A549 (cell line): ENCODE measurements at regions not wholly inside any gene's neighbourhood (a gene's known extent, or its start where the extent isn't known, plus 50 kb on each side); places are given as distances from the start of the nearest gene placed in this dataset.

Source experiments
- ATAC-seq, 2 experiments: fragments of 200-7000 bp in 1 of 2; fragments of >200 bp in 1 of 2; cut with Nextera tagmentation in 1 of 2; cut with Tn5 transposase in 1 of 2; 3 replicates each; pipeline versions ENCODE4 v1.8.0 to v1.9.1; 2018 to 2020; ENCODE audit warnings: mild to moderate bottlenecking in 1 of 2, moderate library complexity in 1 of 2
- CTCF ChIA-PET: fragments of 300-600 bp; sonication (Branson Sonifier 250); formaldehyde crosslinking; extraction: SDS; loops from one replicate; lab custom pipeline; 2021; ENCODE audit warnings: antibody characterized with exemption, inconsistent platforms; lab: Yijun Ruan, JAX
- POLR2A ChIA-PET: fragments of 350-600 bp; formaldehyde crosslinking; extraction: SDS; loops from one replicate; lab custom pipeline; 2021; ENCODE audit warnings: antibody characterized with exemption, inconsistent platforms; lab: Yijun Ruan, JAX
- DNase-seq, 2 experiments: peaks; one replicate each; pipeline versions ENCODE4 v3.0.0 to v3.0.0-alpha.2; 2011 to 2016; ENCODE audit warnings: low read depth in 1 of 2, low spot score in 1 of 2
- FAIRE-seq: peaks from 2 replicates; lab custom pipeline; 2011; peaks lifted over from hg19 to GRCh38; lab: Jason Lieb, UNC
- H3K27ac ChIP-seq, 2 experiments: fragments of >200 bp; sonication (Bioruptor Twin); formaldehyde crosslinking; 3 replicates each; pipeline ENCODE4 v1.5.1; 2016 to 2017
- H3K4me1 ChIP-seq: fragments of >200 bp; sonication (Bioruptor Twin); formaldehyde crosslinking; 3 replicates; pipeline ENCODE4 v1.6.1; 2016
- H3K4me2 ChIP-seq: fragments of >200 bp; sonication (Bioruptor Twin); formaldehyde crosslinking; 3 replicates; pipeline ENCODE4 v1.6.1; 2016
- H3K4me3 ChIP-seq: fragments of >200 bp; sonication (Bioruptor Twin); formaldehyde crosslinking; 3 replicates; pipeline ENCODE4 v1.5.1; 2016
- H3K9me3 ChIP-seq: fragments of >200 bp; sonication (Bioruptor Twin); formaldehyde crosslinking; 3 replicates; pipeline ENCODE4 v1.6.1; 2016
- BCL3 ChIP-seq: fragments of >200 bp; sonication (Bioruptor Twin); formaldehyde crosslinking; IDR thresholded peaks from 3 replicates; pipeline ENCODE4 v1.6.1; 2016
- CBX2 ChIP-seq: fragments of 200-600 bp; sonication (generic); IDR thresholded peaks from 2 replicates; pipeline ENCODE4 v1.6.1; 2016; ENCODE audit warnings: low read depth, mild to moderate bottlenecking, borderline replicate concordance
- CBX8 ChIP-seq: fragments of 200-600 bp; sonication (generic); IDR thresholded peaks from 2 replicates; pipeline ENCODE4 v1.6.1; 2016
- EHF ChIP-seq: fragments of 250-450 bp; sonication (Bioruptor Pico); IDR thresholded peaks from 2 replicates; pipeline ENCODE4 v1.5.0; 2020; ENCODE audit warnings: mild to moderate bottlenecking
- ELK1 ChIP-seq: fragments of 150-350 bp; IDR thresholded peaks from 2 replicates; pipeline ENCODE4 v1.6.1; 2014; ENCODE audit warnings: low read depth, mild to moderate bottlenecking, low read length
- EP300 ChIP-seq, 2 experiments: fragments of >200 bp; sonication (Bioruptor Twin); formaldehyde crosslinking; IDR thresholded peaks; 2 replicates in 1 of 2; 3 replicates in 1 of 2; pipeline ENCODE4 v1.6.1; 2016 to 2017
- HDAC2 ChIP-seq: fragments of 200-600 bp; sonication (generic); IDR thresholded peaks from 2 replicates; pipeline ENCODE4 v1.6.1; 2016
- JUN ChIP-seq, 2 experiments: fragments of >200 bp; sonication (Bioruptor Twin); formaldehyde crosslinking; IDR thresholded peaks; 2 replicates in 1 of 2; 3 replicates in 1 of 2; pipeline ENCODE4 v1.6.1; 2016 to 2017
- KDM5A ChIP-seq: fragments of 200-600 bp; sonication (generic); IDR thresholded peaks from 2 replicates; pipeline ENCODE4 v1.6.1; 2016; ENCODE audit warnings: antibody characterized with exemption, mild to moderate bottlenecking
- MAFK ChIP-seq: fragments of 450-650 bp; IDR thresholded peaks from 2 replicates; pipeline ENCODE4 v1.6.1; 2014; ENCODE audit not compliant: partially characterized antibody
- MAX ChIP-seq: IDR thresholded peaks from 2 replicates; pipeline ENCODE4 v1.6.1; 2012
- MYC ChIP-seq: IDR thresholded peaks from 2 replicates; pipeline ENCODE4 v1.6.1; 2012; ENCODE audit warnings: mild to moderate bottlenecking, inconsistent platforms, low read length, improper control_type of control experiment, borderline replicate concordance
- NFE2L2 ChIP-seq: fragments of 150-350 bp; conservative IDR thresholded peaks from 2 replicates; pipeline ENCODE4 v1.6.1; 2014; ENCODE audit warnings: low read length
- NR3C1 ChIP-seq: fragments of >200 bp; sonication (Bioruptor Twin); formaldehyde crosslinking; IDR thresholded peaks from 3 replicates; pipeline ENCODE4 v1.6.1; 2017
- PBX3 ChIP-seq: IDR thresholded peaks from 2 replicates; pipeline ENCODE4 v1.6.1; 2012
- POLR2AphosphoS2 ChIP-seq: conservative IDR thresholded peaks from 2 replicates; pipeline ENCODE4 v1.6.1; 2012; ENCODE audit warnings: low read length, improper control_type of control experiment, inconsistent platforms
- RAD21 ChIP-seq, 2 experiments: fragments of >200 bp in 1 of 2; sonication (Bioruptor Twin) in 1 of 2; formaldehyde crosslinking in 1 of 2; IDR thresholded peaks in 1 of 2; conservative IDR thresholded peaks in 1 of 2; 2 replicates in 1 of 2; 3 replicates in 1 of 2; pipeline ENCODE4 v1.6.1; 2012 to 2018; ENCODE audit warnings: inconsistent platforms in 1 of 2
- REST ChIP-seq: fragments of 200-600 bp; sonication (generic); IDR thresholded peaks from 2 replicates; pipeline ENCODE4 v1.6.1; 2016; ENCODE audit warnings: antibody characterized with exemption, mild to moderate bottlenecking, moderate library complexity
- ZC3H11A ChIP-seq: fragments of 450-650 bp; IDR thresholded peaks from 2 replicates; pipeline ENCODE4 v1.6.1; 2014; ENCODE audit warnings: antibody characterized with exemption, mild to moderate bottlenecking
- ZNF302 ChIP-seq: fragments of 250-450 bp; sonication (Bioruptor Pico); IDR thresholded peaks from 2 replicates; pipeline ENCODE4 v1.9.0; 2021; ENCODE audit warnings: inconsistent platforms, mild to moderate bottlenecking, moderate library complexity
- WGBS: methylation state at CpG from one replicate; pipeline ENCODE4 v1.1.6; 2017; ENCODE audit errors: missing lambda C conversion rate; 5-methylcytosine and 5-hydroxymethylcytosine counted together
- TF ChIP-seq, protein P1 (sequence below): fragments of 250-450 bp; sonication (Bioruptor Pico); IDR thresholded peaks from 2 replicates; pipeline ENCODE4 v1.5.0; 2021; ENCODE audit warnings: mild to moderate bottlenecking, moderate library complexity, borderline replicate concordance

- POLR2A ChIA-PET: no interaction called here
- Histone ChIP-seq H3K27ac (no peak overlapping the region), H3K4me2 (no peak overlapping the region)
- CTCF ChIA-PET: no interaction called here
- no peak for TF ChIP-seq RAD21 (conservative IDR thresholded peaks at IDR 0.05 in 1 of 2, IDR thresholded peaks at IDR 0.05 in 1 of 2)
- TF ChIP-seq, protein P1, sequence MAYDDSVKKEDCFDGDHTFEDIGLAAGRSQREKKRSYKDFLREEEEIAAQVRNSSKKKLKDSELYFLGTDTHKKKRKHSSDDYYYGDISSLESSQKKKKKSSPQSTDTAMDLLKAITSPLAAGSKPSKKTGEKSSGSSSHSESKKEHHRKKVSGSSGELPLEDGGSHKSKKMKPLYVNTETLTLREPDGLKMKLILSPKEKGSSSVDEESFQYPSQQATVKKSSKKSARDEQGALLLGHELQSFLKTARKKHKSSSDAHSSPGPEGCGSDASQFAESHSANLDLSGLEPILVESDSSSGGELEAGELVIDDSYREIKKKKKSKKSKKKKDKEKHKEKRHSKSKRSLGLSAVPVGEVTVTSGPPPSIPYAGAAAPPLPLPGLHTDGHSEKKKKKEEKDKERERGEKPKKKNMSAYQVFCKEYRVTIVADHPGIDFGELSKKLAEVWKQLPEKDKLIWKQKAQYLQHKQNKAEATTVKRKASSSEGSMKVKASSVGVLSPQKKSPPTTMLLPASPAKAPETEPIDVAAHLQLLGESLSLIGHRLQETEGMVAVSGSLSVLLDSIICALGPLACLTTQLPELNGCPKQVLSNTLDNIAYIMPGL (CRISPR knock-in tag): no peak
- TF ChIP-seq MAFK: no peak
- no peak for TF ChIP-seq MAX
- no peak for TF ChIP-seq EP300 (IDR thresholded peaks at IDR 0.05)
- no peak for TF ChIP-seq ZC3H11A
- TF ChIP-seq EHF: no peak
- no peak for TF ChIP-seq ZNF302
- TF ChIP-seq CBX8: no peak
- TF ChIP-seq HDAC2: no peak
- no peak for TF ChIP-seq JUN (IDR thresholded peaks at IDR 0.05)
- TF ChIP-seq, all 56 proteins: peak for 0
- ATAC-seq (no peak), FAIRE-seq (no peak), DNase-seq (no peak)
- Histone ChIP-seq H3K4me1 (no peaks in the 10 kb centered on the region), H3K4me3 (no peak overlapping the region), H3K9me3 (no peaks in the 10 kb centered on the region)
- 19% methylated on average over 2 of the region's 2 CpGs for WGBS
Measured at GRCh38 chr1:191206513-191207207, 729.0 kb upstream of the BRINP3 start.

- ChIA-PET CTCF (no interaction called here), POLR2A (no interaction called here)
- DNase-seq: no peak
- H3K27ac ChIP-seq: no peak overlapping the region
- no peak overlapping the region for H3K4me2 ChIP-seq
- H3K4me3 ChIP-seq: no peak overlapping the region
- H3K9me3 ChIP-seq: peaks cover 6% of the 10 kb centered on the region; the same call in 1 of the 3 replicates
- no peak for ATAC-seq
- FAIRE-seq: no peak
- 49% methylated on average over 5 of the region's 5 CpGs for WGBS
- no peaks in the 10 kb centered on the region for H3K4me1 ChIP-seq
- TF ChIP-seq NFE2L2 (no peak), KDM5A (no peak), HDAC2 (no peak), POLR2AphosphoS2 (no peak), REST (no peak), MYC (no peak), PBX3 (no peak)
- TF ChIP-seq, all 56 proteins: peak for 0
Measured at GRCh38 chr1:191222206-191222605, 744.5 kb upstream of the BRINP3 start.

DNA sequence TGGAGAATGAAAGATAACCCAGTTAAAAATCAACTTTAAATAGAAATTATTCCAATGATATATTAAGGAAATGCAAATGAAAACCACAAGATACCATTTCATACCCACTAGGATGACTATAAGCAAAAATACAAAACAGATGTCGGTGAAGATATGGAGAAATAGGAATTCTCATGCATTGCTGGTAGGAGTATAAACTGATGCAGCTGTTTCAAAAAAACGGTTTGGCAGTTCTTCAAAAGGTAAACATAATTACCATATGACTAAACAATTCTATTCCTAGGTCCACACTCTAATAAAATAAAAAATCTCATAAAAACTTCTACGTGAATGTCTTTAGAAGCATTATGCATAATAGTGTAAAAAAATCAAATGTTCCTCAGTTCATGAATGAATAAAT is 763.3 kb upstream of the BRINP3 start:
- no peak overlapping the region for H3K4me2 ChIP-seq
- ATAC-seq: no peak
- 37% methylated on average over 3 of the region's 3 CpGs for WGBS
- FAIRE-seq: no peak
- CTCF ChIA-PET: no interaction called here
- H3K9me3 ChIP-seq: no peaks in the 10 kb centered on the region
- DNase-seq: no peak
- no peak overlapping the region for H3K4me3 ChIP-seq
- POLR2A ChIA-PET: no interaction called here
- no peaks in the 10 kb centered on the region for H3K4me1 ChIP-seq
- no peak overlapping the region for H3K27ac ChIP-seq
- TF ChIP-seq NR3C1: no peak
- no peak for TF ChIP-seq CBX2
- TF ChIP-seq ELK1: no peak
- TF ChIP-seq BCL3: no peak
- no peak for TF ChIP-seq REST
